A673 (cell line): ENCODE measurements at regions not wholly inside any gene's neighbourhood (a gene's known extent, or its start where the extent isn't known, plus 50 kb on each side); places are given as distances from the start of the nearest gene placed in this dataset.

Experiments used
- BruUV-seq: library from RNA; stranded (reverse); fragments of 400-500 nt; replicated peaks from 2 replicates; lab custom pipeline; 2021; lab: Mats Ljungman, UMichigan
- CTCF ChIA-PET: fragments of 300-600 bp; sonication (Branson Sonifier 250); formaldehyde crosslinking; loops from one replicate; lab custom pipeline; 2022; ENCODE audit warnings: antibody characterized with exemption; lab: Charles Lee
- POLR2A ChIA-PET: fragments of 300-600 bp; sonication (Branson Sonifier 250); formaldehyde crosslinking; loops from one replicate; lab custom pipeline; 2022; ENCODE audit warnings: antibody characterized with exemption; ENCODE audit not compliant: low non-redundant PET; lab: Charles Lee
- DNase-seq: peaks from one replicate; pipeline ENCODE4 v3.0.0-alpha.2; 2015; ENCODE audit warnings: low spot score
- H3K27ac ChIP-seq: fragments of 200-600 bp; sonication (generic); 2 replicates; pipeline ENCODE4 v1.5.1; 2016; ENCODE audit warnings: mixed run types, low read depth, mild to moderate bottlenecking, mixed read lengths, antibody characterized with exemption, low read length; ENCODE audit not compliant: poor library complexity, severe bottlenecking
- H3K27me3 ChIP-seq: fragments of 200-600 bp; sonication (generic); replicated peaks from 2 replicates; pipeline ENCODE4 v1.6.1; 2017; ENCODE audit warnings: mixed run types, low read depth, mild to moderate bottlenecking, mixed read lengths, antibody characterized with exemption, low read length; ENCODE audit not compliant: insufficient read depth, poor library complexity
- H3K36me3 ChIP-seq: fragments of 200-600 bp; sonication (generic); 2 replicates; pipeline ENCODE4 v1.6.1; 2016; ENCODE audit warnings: mixed run types, mild to moderate bottlenecking, mixed read lengths, antibody characterized with exemption, low read length; ENCODE audit not compliant: insufficient read depth, poor library complexity, severe bottlenecking
- H3K4me1 ChIP-seq: fragments of 200-600 bp; sonication (generic); 2 replicates; pipeline ENCODE4 v1.6.1; 2017; ENCODE audit warnings: mixed run types, mild to moderate bottlenecking, mixed read lengths, antibody characterized with exemption, low read length; ENCODE audit not compliant: insufficient read depth, poor library complexity, severe bottlenecking
- H3K4me3 ChIP-seq: fragments of 200-600 bp; sonication (generic); 2 replicates; pipeline ENCODE4 v1.5.1; 2016; ENCODE audit warnings: low read depth, mixed run types, mild to moderate bottlenecking, mixed read lengths, low read length; ENCODE audit not compliant: poor library complexity, severe bottlenecking
- H3K9me3 ChIP-seq: fragments of 200-600 bp; sonication (generic); 2 replicates; pipeline ENCODE4 v1.6.1; 2016; ENCODE audit warnings: mixed run types, low read depth, mild to moderate bottlenecking, mixed read lengths, antibody characterized with exemption, low read length; ENCODE audit not compliant: poor library complexity, severe bottlenecking
- CTCF ChIP-seq: fragments of 300-800, 200-600 bp; sonication (generic); conservative IDR thresholded peaks from 2 replicates; pipeline ENCODE4 v1.5.1; 2017; ENCODE audit warnings: low read depth, mild to moderate bottlenecking, antibody characterized with exemption, low read length, moderate library complexity, mixed read lengths
- EZH2 ChIP-seq: fragments of 200-600 bp; sonication (generic); IDR thresholded peaks from 2 replicates; pipeline ENCODE4 v1.6.1; 2017; ENCODE audit warnings: borderline replicate concordance, low read depth, mild to moderate bottlenecking, mixed read lengths, antibody characterized with exemption, low read length; ENCODE audit not compliant: poor library complexity, severe bottlenecking
- intact Hi-C: fragments of 100-400 bp; cut with micrococcal nuclease; formaldehyde crosslinking; loops from one replicate; pipeline ENCODE4 v1.10.0; 2022; ENCODE audit not compliant: unreplicated experiment

DNA sequence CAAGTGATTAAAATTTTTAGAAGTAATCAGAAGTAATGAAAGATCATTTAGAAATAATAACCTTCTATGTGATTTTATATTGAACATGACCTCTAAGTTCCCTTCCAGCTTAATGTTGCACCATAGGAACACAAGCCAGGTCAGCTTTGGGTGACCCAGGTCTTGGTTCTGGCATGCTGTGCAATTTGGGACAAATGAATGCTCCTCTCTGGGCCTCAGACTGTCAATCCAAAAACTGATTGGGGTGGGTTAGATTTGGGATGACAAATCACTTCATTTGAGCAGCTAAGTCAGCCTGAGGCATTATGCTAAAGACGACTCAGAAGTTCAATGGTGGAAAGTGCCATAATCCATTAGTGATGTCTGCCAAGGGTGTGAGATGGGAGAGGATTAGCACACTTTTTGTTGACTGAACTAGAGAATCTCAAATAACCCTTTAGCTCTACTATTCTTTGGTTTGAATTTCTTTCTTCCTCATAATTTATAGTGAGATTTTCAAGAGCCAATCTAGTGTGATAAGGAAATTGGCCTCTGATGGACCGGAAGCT lies 60.7 kb upstream of the BOD1 start:
- H3K4me3 ChIP-seq = no peak overlapping the region
- intact Hi-C loops = no loop called here
- CTCF ChIA-PET = no interaction called here
- no peaks in the 10 kb centered on the region for H3K36me3 ChIP-seq
- DNase-seq = no peak
- no peak overlapping the region for H3K27ac ChIP-seq
- POLR2A ChIA-PET = no interaction called here
- H3K4me1 ChIP-seq = no peaks in the 10 kb centered on the region
- BruUV-seq = no TSS peak
- H3K9me3 ChIP-seq = no peaks in the 10 kb centered on the region
- H3K27me3 ChIP-seq = peaks cover 3% of the 10 kb centered on the region
- no peak for TF ChIP-seq EZH2
- TF ChIP-seq CTCF = no peak

GRCh38 chr5:173679909-173680630 lies 63.6 kb upstream of the BOD1 start:
- ChIA-PET CTCF (no interaction called here), POLR2A (no interaction called here)
- BruUV-seq = no TSS peak
- intact Hi-C loops = no loop called here
- no peaks in the 10 kb centered on the region for H3K27me3 ChIP-seq
- TF ChIP-seq EZH2 = no peak
- TF ChIP-seq CTCF = no peak
- no peaks in the 10 kb centered on the region for H3K36me3 ChIP-seq
- H3K9me3 ChIP-seq = no peaks in the 10 kb centered on the region
- no peak overlapping the region for H3K4me3 ChIP-seq
- H3K27ac ChIP-seq = no peak overlapping the region
- no peaks in the 10 kb centered on the region for H3K4me1 ChIP-seq
- DNase-seq = no peak

- ChIA-PET CTCF (no interaction called here), POLR2A (no interaction called here)
- Histone ChIP-seq H3K36me3 (no peaks in the 10 kb centered on the region), H3K27me3 (no peaks in the 10 kb centered on the region), H3K4me1 (no peaks in the 10 kb centered on the region), H3K9me3 (no peaks in the 10 kb centered on the region), H3K27ac (no peak overlapping the region), H3K4me3 (no peak overlapping the region)
- no peak for TF ChIP-seq EZH2
- TF ChIP-seq CTCF = no peak
- no TSS peak for BruUV-seq
- intact Hi-C loops = no loop called here
- DNase-seq = no peak
These were observed 64.3 kb upstream of the BOD1 start for GRCh38 chr5:173680660-173681242.
